ENCODE measurements at regions not wholly inside any gene's neighbourhood (a gene's known extent, or its start where the extent isn't known, plus 50 kb on each side); places are given as distances from the start of the nearest gene placed in this dataset.
A peak's percentile ranks its signal among the peaks of the same experiment; 100 is the strongest.

- in situ Hi-C loops (cut with HindIII; ENCODE audit: low pct_unique_long_range_greater_than_20kb, low sequenced_read_pairs), result no loop called here
- no peak for DNase-seq (ENCODE audit: low read depth, low spot score)
These were observed 482.5 kb downstream of the C6orf118 start for GRCh38 chr6:164826831-164827468.

- no peak for DNase-seq (ENCODE audit: low read depth, low spot score)
- in situ Hi-C loops (cut with HindIII; ENCODE audit: low pct_unique_long_range_greater_than_20kb, low sequenced_read_pairs), result no loop called here
These were observed 484.0 kb downstream of the C6orf118 start for GRCh38 chr6:164825386-164825785.

GRCh38 chr6:164817662-164818061 lies 491.7 kb downstream of the C6orf118 start:
- in situ Hi-C loops (cut with HindIII; ENCODE audit: low pct_unique_long_range_greater_than_20kb, low sequenced_read_pairs), result no loop called here
- DNase-seq (ENCODE audit: low read depth, low spot score), result no peak

GRCh38 chr6:164812706-164813105 lies 496.7 kb downstream of the C6orf118 start:
- DNase-seq (ENCODE audit: low read depth, low spot score), result no peak
- in situ Hi-C loops (cut with HindIII; ENCODE audit: low pct_unique_long_range_greater_than_20kb, low sequenced_read_pairs), result no loop called here

- in situ Hi-C loops (cut with HindIII; ENCODE audit: low pct_unique_long_range_greater_than_20kb, low sequenced_read_pairs), result no loop called here
- DNase-seq (ENCODE audit: low read depth, low spot score), result no peak
These were observed 502.3 kb downstream of the C6orf118 start for GRCh38 chr6:164807125-164807524.

GRCh38 chr6:164795056-164795815 lies 514.2 kb downstream of the C6orf118 start:
- no peak for DNase-seq (ENCODE audit: low read depth, low spot score)
- in situ Hi-C loops (cut with HindIII; ENCODE audit: low pct_unique_long_range_greater_than_20kb, low sequenced_read_pairs), result no loop called here

- no peak for DNase-seq (ENCODE audit: low read depth, low spot score)
- in situ Hi-C loops (cut with HindIII; ENCODE audit: low pct_unique_long_range_greater_than_20kb, low sequenced_read_pairs), result no loop called here
These were observed 516.7 kb downstream of the C6orf118 start for GRCh38 chr6:164792666-164793065.

- in situ Hi-C loops (cut with HindIII; ENCODE audit: low pct_unique_long_range_greater_than_20kb, low sequenced_read_pairs), result no loop called here
- no peak for DNase-seq (ENCODE audit: low read depth, low spot score)
These were observed 517.9 kb downstream of the C6orf118 start for GRCh38 chr6:164791498-164791897.

- in situ Hi-C loops (cut with HindIII; ENCODE audit: low pct_unique_long_range_greater_than_20kb, low sequenced_read_pairs), result no loop called here
- no peak for DNase-seq (ENCODE audit: low read depth, low spot score)
These were observed 545.6 kb downstream of the C6orf118 start for GRCh38 chr6:164763788-164764187.

GRCh38 chr6:164757451-164757850 lies 552.0 kb downstream of the C6orf118 start:
- in situ Hi-C loops (cut with HindIII; ENCODE audit: low pct_unique_long_range_greater_than_20kb, low sequenced_read_pairs), result no loop called here
- DNase-seq (ENCODE audit: low read depth, low spot score), result no peak

GRCh38 chr6:164756723-164757122 lies 552.7 kb downstream of the C6orf118 start:
- no peak for DNase-seq (ENCODE audit: low read depth, low spot score)
- in situ Hi-C loops (cut with HindIII; ENCODE audit: low pct_unique_long_range_greater_than_20kb, low sequenced_read_pairs), result no loop called here

GRCh38 chr6:164756142-164756541 lies 553.3 kb downstream of the C6orf118 start:
- in situ Hi-C loops (cut with HindIII; ENCODE audit: low pct_unique_long_range_greater_than_20kb, low sequenced_read_pairs), result no loop called here
- DNase-seq (ENCODE audit: low read depth, low spot score), result no peak

- no peak for DNase-seq (ENCODE audit: low read depth, low spot score)
- in situ Hi-C loops (cut with HindIII; ENCODE audit: low pct_unique_long_range_greater_than_20kb, low sequenced_read_pairs), result no loop called here
These were observed 555.9 kb downstream of the C6orf118 start for GRCh38 chr6:164753517-164753916.

GRCh38 chr6:164751395-164751794 lies 558.0 kb downstream of the C6orf118 start:
- in situ Hi-C loops (cut with HindIII; ENCODE audit: low pct_unique_long_range_greater_than_20kb, low sequenced_read_pairs), result no loop called here
- no peak for DNase-seq (ENCODE audit: low read depth, low spot score)

GRCh38 chr6:164750128-164750527 lies 559.3 kb downstream of the C6orf118 start:
- no peak for DNase-seq (ENCODE audit: low read depth, low spot score)
- in situ Hi-C loops (cut with HindIII; ENCODE audit: low pct_unique_long_range_greater_than_20kb, low sequenced_read_pairs), result no loop called here

- in situ Hi-C loops (cut with HindIII; ENCODE audit: low pct_unique_long_range_greater_than_20kb, low sequenced_read_pairs), result no loop called here
- no peak for DNase-seq (ENCODE audit: low read depth, low spot score)
These were observed 560.0 kb downstream of the C6orf118 start for GRCh38 chr6:164749221-164750064.

GRCh38 chr6:164744301-164744700 lies 565.1 kb downstream of the C6orf118 start:
- in situ Hi-C loops (cut with HindIII; ENCODE audit: low pct_unique_long_range_greater_than_20kb, low sequenced_read_pairs), result no loop called here
- DNase-seq (ENCODE audit: low read depth, low spot score), result no peak

GRCh38 chr6:164741938-164742451 lies 567.4 kb downstream of the C6orf118 start:
- in situ Hi-C loops (cut with HindIII; ENCODE audit: low pct_unique_long_range_greater_than_20kb, low sequenced_read_pairs), result no loop called here

More at GRCh38 chr6:164741938-164742451, 567.4 kb downstream of the C6orf118 start:
- peak; percentile 2 for DNase-seq (ENCODE audit: low read depth, low spot score)
